ENCODE measurements at regions not wholly inside any gene's neighbourhood (a gene's known extent, or its start where the extent isn't known, plus 50 kb on each side); places are given as distances from the start of the nearest gene placed in this dataset.

- TF ChIP-seq CTCF (IDR thresholded peaks at IDR 0.05) (no peak), POLR2A (IDR thresholded peaks at IDR 0.05) (no peak)
Observed at GRCh38 chr2:71849607-71850305, 297.9 kb downstream of the CYP26B1 start.

Data from Peyer's patch (tissue), 4 donors.